GM23248 (cell line): ENCODE measurements at regions not wholly inside any gene's neighbourhood (a gene's known extent, or its start where the extent isn't known, plus 50 kb on each side); places are given as distances from the start of the nearest gene placed in this dataset.
A peak's percentile ranks its signal among the peaks of the same experiment; 100 is the strongest.

Experiments
- DNase-seq: peaks from one replicate; pipeline ENCODE4 v3.0.0-alpha.2; 2015
- H2AFZ ChIP-seq: fragments of 200-600 bp; sonication (generic); 2 replicates; pipeline ENCODE4 v1.6.1; 2016; ENCODE audit warnings: antibody characterized with exemption
- H3F3A ChIP-seq: fragments of 200-600 bp; sonication (generic); 2 replicates; pipeline ENCODE4 v1.6.1; 2016; ENCODE audit warnings: mild to moderate bottlenecking, antibody characterized with exemption, mixed run types; ENCODE audit not compliant: insufficient read depth
- H3K27ac ChIP-seq: fragments of 200-600 bp; sonication (generic); 2 replicates; pipeline ENCODE4 v1.5.1; 2016; ENCODE audit warnings: mild to moderate bottlenecking
- H3K27me3 ChIP-seq: fragments of 200-600 bp; sonication (generic); replicated peaks from 2 replicates; pipeline ENCODE4 v1.6.1; 2016; ENCODE audit warnings: mild to moderate bottlenecking; ENCODE audit not compliant: insufficient read depth
- H3K36me3 ChIP-seq: fragments of 200-600 bp; sonication (generic); 2 replicates; pipeline ENCODE4 v1.6.1; 2016; ENCODE audit warnings: low read depth, mild to moderate bottlenecking
- H3K4me1 ChIP-seq: fragments of 200-600 bp; sonication (generic); 2 replicates; pipeline ENCODE4 v1.6.1; 2016; ENCODE audit warnings: mild to moderate bottlenecking; ENCODE audit not compliant: insufficient read depth
- H3K4me2 ChIP-seq: fragments of 200-600 bp; sonication (generic); one replicate; pipeline ENCODE4 v1.6.1; 2016; ENCODE audit warnings: mild to moderate bottlenecking; ENCODE audit not compliant: unreplicated experiment
- H3K4me3 ChIP-seq: fragments of 200-600 bp; sonication (generic); 2 replicates; pipeline ENCODE4 v1.5.1; 2016; ENCODE audit warnings: mild to moderate bottlenecking
- H3K79me2 ChIP-seq: fragments of 200-600 bp; sonication (generic); 2 replicates; pipeline ENCODE4 v1.6.1; 2016; ENCODE audit warnings: mild to moderate bottlenecking; ENCODE audit not compliant: insufficient read depth
- H3K9ac ChIP-seq: fragments of 200-600 bp; sonication (generic); 2 replicates; pipeline ENCODE4 v1.6.1; 2016; ENCODE audit warnings: mild to moderate bottlenecking
- H3K9me2 ChIP-seq: fragments of 200-600 bp; sonication (generic); 2 replicates; pipeline ENCODE4 v1.6.1; 2016; ENCODE audit warnings: mixed run types, mild to moderate bottlenecking, moderate library complexity; ENCODE audit not compliant: insufficient read depth
- H3K9me3 ChIP-seq: fragments of 200-600 bp; sonication (generic); one replicate; pipeline ENCODE4 v1.6.1; 2017; ENCODE audit warnings: low read depth
- H4K20me1 ChIP-seq: fragments of 200-600 bp; sonication (generic); 2 replicates; pipeline ENCODE4 v1.6.0; 2016; ENCODE audit not compliant: insufficient read depth
- EZH2 ChIP-seq: fragments of 200-600 bp; sonication (generic); IDR thresholded peaks from 2 replicates; pipeline ENCODE4 v1.6.1; 2018; ENCODE audit warnings: antibody characterized with exemption, mild to moderate bottlenecking; ENCODE audit not compliant: insufficient read depth, poor library complexity, severe bottlenecking
- EZH2phosphoT487 ChIP-seq: fragments of 200-600 bp; sonication (generic); IDR thresholded peaks from 2 replicates; pipeline ENCODE4 v1.6.1; 2018; ENCODE audit warnings: antibody characterized with exemption, moderate library complexity, mild to moderate bottlenecking, low read depth; ENCODE audit not compliant: insufficient read depth
- WGBS, 2 experiments: methylation state at CpG; one replicate each; pipeline ENCODE4 v1.1.6; 2015 to 2017; ENCODE audit warnings: low lambda C conversion rate in 2 of 2, low coverage in 1 of 2; ENCODE audit errors: missing lambda C conversion rate in 2 of 2; 5-methylcytosine and 5-hydroxymethylcytosine counted together
- in situ Hi-C: fragments of 300-500 bp; cut with MboI; formaldehyde crosslinking; loops from 2 replicates; pipeline ENCODE4 v1.15.0; 2020

GRCh38 chr9:108181441-108181840 lies 674.3 kb downstream of the ACTL7B start:
- Histone ChIP-seq H3K9ac (no peak overlapping the region), H3K4me2 (no peak overlapping the region), H2AFZ (no peak overlapping the region), H3K27ac (no peak overlapping the region), H3K9me2 (no peaks in the 10 kb centered on the region), H3K4me3 (no peak overlapping the region), H4K20me1 (no peaks in the 10 kb centered on the region), H3K27me3 (no peaks in the 10 kb centered on the region), H3F3A (peaks cover 13% of the 10 kb centered on the region; the same call in 1 of the 2 replicates), H3K36me3 (no peaks in the 10 kb centered on the region), H3K4me1 (peaks cover 16% of the 10 kb centered on the region), H3K9me3 (no peaks in the 10 kb centered on the region), H3K79me2 (no peaks in the 10 kb centered on the region)
- 91 to 92% methylated on average over 2 of the region's 2 CpGs for WGBS, 2 experiments
- TF ChIP-seq EZH2phosphoT487, result no peak
- TF ChIP-seq EZH2, result no peak
- in situ Hi-C loops, result no loop called here
- DNase-seq, result no peak

- in situ Hi-C loops, result no loop called here
- Histone ChIP-seq H3K4me3 (no peak overlapping the region), H3F3A (peaks cover 12% of the 10 kb centered on the region; the same call in 1 of the 2 replicates), H3K9me2 (no peaks in the 10 kb centered on the region), H3K9ac (no peak overlapping the region), H2AFZ (no peak overlapping the region), H3K4me1 (peaks cover 16% of the 10 kb centered on the region), H4K20me1 (no peaks in the 10 kb centered on the region), H3K4me2 (no peak overlapping the region), H3K79me2 (no peaks in the 10 kb centered on the region), H3K36me3 (no peaks in the 10 kb centered on the region), H3K27me3 (no peaks in the 10 kb centered on the region), H3K9me3 (no peaks in the 10 kb centered on the region), H3K27ac (no peak overlapping the region)
- no peak for TF ChIP-seq EZH2phosphoT487
- no peak for TF ChIP-seq EZH2
- 93 to 100% methylated on average over 1 of the region's 1 CpG for WGBS, 2 experiments
- DNase-seq, result no peak
Observed at GRCh38 chr9:108180541-108180940, 675.2 kb downstream of the ACTL7B start.

- H3K79me2 ChIP-seq, result no peaks in the 10 kb centered on the region
- H3K36me3 ChIP-seq, result no peaks in the 10 kb centered on the region
- H3F3A ChIP-seq, result no peaks in the 10 kb centered on the region
- DNase-seq, result no peak
- in situ Hi-C loops, result no loop called here
- no peak overlapping the region for H3K4me2 ChIP-seq
- H2AFZ ChIP-seq, result peak overlapping the region; percentile 38; the same call in 1 of the 2 replicates
- no peaks in the 10 kb centered on the region for H3K9me2 ChIP-seq
- H3K27me3 ChIP-seq, result no peaks in the 10 kb centered on the region
- H3K9me3 ChIP-seq, result no peaks in the 10 kb centered on the region
- H3K27ac ChIP-seq, result no peak overlapping the region
- peaks cover 4% of the 10 kb centered on the region for H3K4me1 ChIP-seq
- WGBS, 2 experiments, result 30 to 44% methylated on average over 4 of the region's 4 CpGs
- H4K20me1 ChIP-seq, result no peaks in the 10 kb centered on the region
- TF ChIP-seq EZH2phosphoT487, result no peak
- no peak overlapping the region for H3K9ac ChIP-seq
- no peak overlapping the region for H3K4me3 ChIP-seq
Observed at GRCh38 chr9:108178318-108178717, 677.5 kb downstream of the ACTL7B start.

GRCh38 chr9:108168236-108168850 lies 678.8 kb upstream of the KLF4 start:
- H3K4me1 ChIP-seq, result peaks cover 27% of the 10 kb centered on the region
- no peak overlapping the region for H3K9ac ChIP-seq
- H3K9me2 ChIP-seq, result no peaks in the 10 kb centered on the region
- WGBS, 2 experiments, result 5 to 6% methylated on average over 3 of the region's 3 CpGs
- H3K27me3 ChIP-seq, result no peaks in the 10 kb centered on the region
- H3K36me3 ChIP-seq, result no peaks in the 10 kb centered on the region
- H3K9me3 ChIP-seq, result no peaks in the 10 kb centered on the region
- H2AFZ ChIP-seq, result no peak overlapping the region
- no peaks in the 10 kb centered on the region for H4K20me1 ChIP-seq
- H3K79me2 ChIP-seq, result no peaks in the 10 kb centered on the region
- no peak for TF ChIP-seq EZH2
- no peak for TF ChIP-seq EZH2phosphoT487
- H3K4me2 ChIP-seq, result peak overlapping the region; percentile 47
- in situ Hi-C loops, result no loop called here
- H3F3A ChIP-seq, result peaks cover 33% of the 10 kb centered on the region
- peak overlapping the region; percentile 47 for H3K27ac ChIP-seq
- DNase-seq, result peak; percentile 87
- no peak overlapping the region for H3K4me3 ChIP-seq
